HepG2 (cell line): ENCODE measurements at regions not wholly inside any gene's neighbourhood (a gene's known extent, or its start where the extent isn't known, plus 50 kb on each side); places are given as distances from the start of the nearest gene placed in this dataset.

Experiments used
- ATAC-seq: fragments of 200-7000 bp; cut with Tn5 transposase; 3 replicates; pipeline ENCODE4 v1.9.1; 2020; ENCODE audit warnings: mild to moderate bottlenecking, moderate library complexity
- BruUV-seq: library from RNA; stranded (reverse); fragments of 400-500 nt; replicated peaks from 2 replicates; lab custom pipeline; 2021; lab: Mats Ljungman, UMichigan
- CTCF ChIA-PET: fragments of 300-600 bp; formaldehyde crosslinking; extraction: SDS; loops from one replicate; lab custom pipeline; 2021; ENCODE audit warnings: low total read pairs, inconsistent platforms, low intra/inter-chr PET ratio; lab: Yijun Ruan, JAX
- POLR2A ChIA-PET: fragments of 350-600 bp; sonication (Branson Sonifier 250); formaldehyde crosslinking; loops from one replicate; lab custom pipeline; 2020; ENCODE audit warnings: antibody characterized with exemption, inconsistent platforms; lab: Yijun Ruan, JAX
- DNase-seq: peaks from one replicate; pipeline ENCODE4 v3.0.0-alpha.2; 2015; ENCODE audit warnings: low spot score
- FAIRE-seq: peaks from 3 replicates; lab custom pipeline; 2011; peaks lifted over from hg19 to GRCh38; lab: Jason Lieb, UNC
- H2AFZ ChIP-seq: one replicate; pipeline ENCODE4 v1.6.1; 2011; ENCODE audit warnings: low read length, inconsistent platforms
- H3K27ac ChIP-seq: fragments of 300-600 bp; 3 replicates; pipeline ENCODE4 v1.8.0; 2011; ENCODE audit warnings: mixed run types, mild to moderate bottlenecking, mixed read lengths, low read length, inconsistent platforms; ENCODE audit not compliant: insufficient read depth; ENCODE audit errors: extremely low read length
- H3K27me3 ChIP-seq, 2 experiments: fragments of 200-600 bp in 1 of 2; 2 replicates in 1 of 2; 3 replicates in 1 of 2; pipeline versions ENCODE4 v1.6.0 to v1.8.0; 2011; ENCODE audit warnings: low read length in 2 of 2, mild to moderate bottlenecking in 2 of 2, moderate library complexity in 2 of 2, inconsistent platforms in 1 of 2; ENCODE audit not compliant: insufficient read depth in 2 of 2, control insufficient read depth in 1 of 2
- H3K36me3 ChIP-seq, 2 experiments: fragments of 200-600 bp in 1 of 2; replicated peaks in 1 of 2; 2 replicates in 1 of 2; 3 replicates in 1 of 2; pipeline versions ENCODE4 v1.5.1 to v1.8.0; 2011; ENCODE audit warnings: low read length in 2 of 2, inconsistent platforms in 1 of 2; ENCODE audit not compliant: insufficient read depth in 2 of 2, control insufficient read depth in 1 of 2
- H3K4me1 ChIP-seq: 2 replicates; pipeline ENCODE4 v1.5.1; 2012; ENCODE audit warnings: low read length, inconsistent platforms; ENCODE audit not compliant: insufficient read depth
- H3K4me2 ChIP-seq: 2 replicates; pipeline ENCODE4 v1.6.0; 2011; ENCODE audit warnings: low read depth, low read length, inconsistent platforms
- H3K4me3 ChIP-seq, 3 experiments: fragments of 200-600 bp in 1 of 3; sonication (generic), shearing (Covaris generic) in 1 of 3; replicated peaks in 1 of 3; 2 replicates each; pipeline ENCODE4 v1.5.1; 2011 to 2016; ENCODE audit warnings: low read length in 3 of 3, inconsistent platforms in 2 of 3, low read depth in 2 of 3, mild to moderate bottlenecking in 2 of 3, control low read depth in 1 of 3, mixed read lengths in 1 of 3; ENCODE audit not compliant: insufficient read depth in 1 of 3
- H3K79me2 ChIP-seq: one replicate; pipeline ENCODE4 v1.6.1; 2011; ENCODE audit warnings: low read length, inconsistent platforms; ENCODE audit not compliant: insufficient read depth
- H3K9ac ChIP-seq: 2 replicates; pipeline ENCODE4 v1.6.0; 2011; ENCODE audit warnings: mild to moderate bottlenecking, low read depth, low read length, inconsistent platforms; ENCODE audit not compliant: insufficient read depth
- H3K9me3 ChIP-seq: 2 replicates; pipeline ENCODE4 v1.5.1; 2012; ENCODE audit warnings: mild to moderate bottlenecking, low read length
- H4K20me1 ChIP-seq: 2 replicates; pipeline ENCODE4 v1.6.0; 2011; ENCODE audit warnings: inconsistent platforms, mild to moderate bottlenecking, low read length, moderate library complexity; ENCODE audit not compliant: insufficient read depth
- DZIP1 ChIP-seq: sonication (generic); formaldehyde crosslinking; IDR thresholded peaks from 2 replicates; pipeline ENCODE4 v1.5.0; 2020; ENCODE audit warnings: mild to moderate bottlenecking, missing genetic modification reagents
- GATAD1 ChIP-seq: IDR thresholded peaks from 2 replicates; pipeline ENCODE4 v1.6.1; 2016; ENCODE audit warnings: missing genetic modification reagents, missing compliant biosample characterization
- GMEB1 ChIP-seq: sonication (generic); formaldehyde crosslinking; IDR thresholded peaks from 2 replicates; pipeline ENCODE4 v1.5.1; 2020; ENCODE audit warnings: missing genetic modification reagents, mild to moderate bottlenecking, borderline replicate concordance
- MIER3 ChIP-seq: IDR thresholded peaks from 2 replicates; pipeline ENCODE4 v1.6.1; 2016; ENCODE audit warnings: missing compliant biosample characterization, borderline replicate concordance
- STAT6 ChIP-seq: sonication (generic); formaldehyde crosslinking; IDR thresholded peaks from 2 replicates; pipeline ENCODE4 v1.4.0; 2020; ENCODE audit warnings: missing genetic modification reagents, mild to moderate bottlenecking, borderline replicate concordance
- THAP11 ChIP-seq: IDR thresholded peaks from 2 replicates; pipeline ENCODE4 v1.6.1; 2016; ENCODE audit warnings: missing biosample characterization, missing genetic modification reagents
- ZBTB42 ChIP-seq: sonication (generic); formaldehyde crosslinking; IDR thresholded peaks from 2 replicates; pipeline ENCODE4 v1.5.0; 2020; ENCODE audit warnings: mild to moderate bottlenecking, missing genetic modification reagents
- ZBTB43 ChIP-seq: sonication (generic); formaldehyde crosslinking; conservative IDR thresholded peaks from 2 replicates; pipeline ENCODE4 v1.4.0; 2020; ENCODE audit warnings: missing genetic modification reagents
- ZNF121 ChIP-seq: sonication (generic); formaldehyde crosslinking; IDR thresholded peaks from 2 replicates; pipeline ENCODE4 v1.5.0; 2020; ENCODE audit warnings: mild to moderate bottlenecking, missing genetic modification reagents
- ZNF773 ChIP-seq: sonication (generic); formaldehyde crosslinking; IDR thresholded peaks from 2 replicates; pipeline ENCODE4 v1.4.0; 2020; ENCODE audit warnings: missing genetic modification reagents, borderline replicate concordance
- ZNF788 ChIP-seq: sonication (generic); formaldehyde crosslinking; IDR thresholded peaks from 2 replicates; pipeline ENCODE4 v1.5.0; 2020; ENCODE audit warnings: mild to moderate bottlenecking, missing genetic modification reagents, borderline replicate concordance
- WGBS: methylation state at CpG from one replicate; pipeline ENCODE4 v1.1.6; 2017; ENCODE audit warnings: low lambda C conversion rate; 5-methylcytosine and 5-hydroxymethylcytosine counted together
- in situ Hi-C: cut with HindIII; loops from 2 replicates; pipeline ENCODE4 v1.10.0; 2017; ENCODE audit warnings: low pct_unique_long_range_greater_than_20kb; ENCODE audit not compliant: extremely low pct_ligation_motif_present
- intact Hi-C: fragments of 100-400 bp; cut with micrococcal nuclease; formaldehyde crosslinking; loops from one replicate; pipeline ENCODE4 v1.10.0; 2022; ENCODE audit not compliant: unreplicated experiment
- TF ChIP-seq, protein P1 (sequence below): sonication (generic); formaldehyde crosslinking; IDR thresholded peaks from 2 replicates; pipeline ENCODE4 v1.4.0; 2020; ENCODE audit warnings: missing genetic modification reagents, borderline replicate concordance

DNA sequence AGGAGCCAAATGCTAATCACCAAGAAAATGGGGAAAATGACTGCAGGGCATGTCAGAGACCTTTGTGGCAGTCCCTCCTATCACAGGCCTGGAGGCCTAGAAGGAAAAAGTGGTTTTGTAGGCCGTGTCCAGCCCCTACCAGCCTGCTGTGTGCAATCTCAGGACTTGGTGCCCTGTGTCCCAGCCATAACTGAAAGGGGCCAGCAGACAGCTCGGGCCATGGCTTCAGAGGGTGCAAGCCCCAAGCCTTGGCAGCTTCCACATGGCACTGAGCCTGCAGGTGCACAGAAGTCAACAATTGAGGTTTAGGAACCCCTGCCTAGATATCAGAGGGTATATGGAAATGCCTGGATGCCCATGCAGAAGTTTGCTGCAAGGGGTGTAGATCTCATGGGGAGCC lies 391.2 kb upstream of the FSIP2 start (continued):
- TF ChIP-seq ZBTB43 (CRISPR knock-in tag): no peak

GRCh38 chr2:185360776-185361175 lies 377.8 kb upstream of the FSIP2 start:
- Histone ChIP-seq H3K4me2 (no peak overlapping the region), H3K79me2 (no peaks in the 10 kb centered on the region), H3K36me3 (no peaks in the 10 kb centered on the region), H3K9me3 (no peaks in the 10 kb centered on the region), H4K20me1 (no peaks in the 10 kb centered on the region), H3K4me1 (no peaks in the 10 kb centered on the region), H3K9ac (no peak overlapping the region), H3K27me3 (no peaks in the 10 kb centered on the region), H3K27ac (no peak overlapping the region), H3K4me3 (no peak overlapping the region), H2AFZ (no peak overlapping the region)
- ChIA-PET POLR2A (no interaction called here), CTCF (no interaction called here)
- DNase-seq: no peak
- no TSS peak for BruUV-seq
- in situ Hi-C loops (no loop called here), intact Hi-C loops (no loop called here)
- FAIRE-seq: no peak
- ATAC-seq: no peak
- 3% methylated on average over 3 of the region's 3 CpGs for WGBS
- TF ChIP-seq, protein P1, sequence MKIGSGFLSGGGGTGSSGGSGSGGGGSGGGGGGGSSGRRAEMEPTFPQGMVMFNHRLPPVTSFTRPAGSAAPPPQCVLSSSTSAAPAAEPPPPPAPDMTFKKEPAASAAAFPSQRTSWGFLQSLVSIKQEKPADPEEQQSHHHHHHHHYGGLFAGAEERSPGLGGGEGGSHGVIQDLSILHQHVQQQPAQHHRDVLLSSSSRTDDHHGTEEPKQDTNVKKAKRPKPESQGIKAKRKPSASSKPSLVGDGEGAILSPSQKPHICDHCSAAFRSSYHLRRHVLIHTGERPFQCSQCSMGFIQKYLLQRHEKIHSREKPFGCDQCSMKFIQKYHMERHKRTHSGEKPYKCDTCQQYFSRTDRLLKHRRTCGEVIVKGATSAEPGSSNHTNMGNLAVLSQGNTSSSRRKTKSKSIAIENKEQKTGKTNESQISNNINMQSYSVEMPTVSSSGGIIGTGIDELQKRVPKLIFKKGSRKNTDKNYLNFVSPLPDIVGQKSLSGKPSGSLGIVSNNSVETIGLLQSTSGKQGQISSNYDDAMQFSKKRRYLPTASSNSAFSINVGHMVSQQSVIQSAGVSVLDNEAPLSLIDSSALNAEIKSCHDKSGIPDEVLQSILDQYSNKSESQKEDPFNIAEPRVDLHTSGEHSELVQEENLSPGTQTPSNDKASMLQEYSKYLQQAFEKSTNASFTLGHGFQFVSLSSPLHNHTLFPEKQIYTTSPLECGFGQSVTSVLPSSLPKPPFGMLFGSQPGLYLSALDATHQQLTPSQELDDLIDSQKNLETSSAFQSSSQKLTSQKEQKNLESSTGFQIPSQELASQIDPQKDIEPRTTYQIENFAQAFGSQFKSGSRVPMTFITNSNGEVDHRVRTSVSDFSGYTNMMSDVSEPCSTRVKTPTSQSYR (CRISPR knock-in tag): no peak
- no peak for TF ChIP-seq ZNF121 (CRISPR knock-in tag)
- TF ChIP-seq GATAD1 (CRISPR knock-in tag): no peak
- TF ChIP-seq ZBTB42 (CRISPR knock-in tag): no peak
- TF ChIP-seq ZNF773 (CRISPR knock-in tag): no peak
- no peak for TF ChIP-seq ZNF788
- TF ChIP-seq MIER3: no peak
- no peak for TF ChIP-seq DZIP1 (CRISPR knock-in tag)
- TF ChIP-seq STAT6 (CRISPR knock-in tag): no peak
- TF ChIP-seq GMEB1 (CRISPR knock-in tag): no peak
- TF ChIP-seq THAP11: no peak
